SW480 (cell line): ENCODE measurements at regions not wholly inside any gene's neighbourhood (a gene's known extent, or its start where the extent isn't known, plus 50 kb on each side); places are given as distances from the start of the nearest gene placed in this dataset.

Experiments used
- DNase-seq: peaks from one replicate; pipeline ENCODE4 v3.0.0-alpha.2; 2016; ENCODE audit warnings: low spot score

GRCh38 chrX:141641138-141641537, 51.6 kb downstream of the SPANXA2 start:
- DNase-seq = no peak

GRCh38 chrX:141642979-141643378, 53.5 kb downstream of the SPANXA2 start:
- DNase-seq = peak; percentile 1
